ENCODE measurements at regions not wholly inside any gene's neighbourhood (a gene's known extent, or its start where the extent isn't known, plus 50 kb on each side); places are given as distances from the start of the nearest gene placed in this dataset.

DNA sequence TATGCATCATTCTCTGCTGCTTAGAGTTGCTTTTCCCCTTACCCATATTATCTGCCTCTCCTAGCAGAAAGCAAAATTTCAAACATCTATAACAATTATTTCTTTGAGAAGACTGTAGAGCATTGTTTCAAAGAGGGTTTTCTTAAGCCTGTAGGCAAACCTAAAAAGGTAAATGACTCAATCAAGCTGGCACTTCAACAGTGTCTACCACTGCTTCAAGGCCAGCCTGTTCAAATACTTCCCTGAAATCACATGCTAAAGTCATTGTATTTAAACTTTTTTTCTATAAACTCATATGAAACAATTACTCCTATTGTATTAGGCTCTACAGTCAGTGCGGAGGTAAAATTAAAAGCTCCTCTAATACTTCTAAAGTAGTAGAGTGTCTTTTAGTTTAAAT, 87.1 kb downstream of the OGFRL1 start:
- H4K20me1 ChIP-seq (ENCODE audit: insufficient read depth, low read length), result no peaks in the 10 kb centered on the region
- H3K9me3 ChIP-seq (ENCODE audit: low read length), result no peaks in the 10 kb centered on the region
- ChIA-PET CTCF (ENCODE audit: unreplicated experiment) (no interaction called here), POLR2A (interaction anchor here (1.0 kb wide), 1 partner anchor 512 kb away, joined by 4 read pairs; no protein-coding TSS in a partner anchor)
- H3K79me2 ChIP-seq (ENCODE audit: insufficient read depth, low read depth, low read length), result no peaks in the 10 kb centered on the region
- no peaks in the 10 kb centered on the region for H3K4me1 ChIP-seq (ENCODE audit: insufficient read depth, low read length, poor library complexity, severe bottlenecking)
- no TSS peak for BruUV-seq (replicated peaks)
- H3K9me2 ChIP-seq (ENCODE audit: insufficient read depth, low read length), result no peaks in the 10 kb centered on the region
- no peak overlapping the region for H3K4me2 ChIP-seq (ENCODE audit: low read length)
- intact Hi-C loops (cut with micrococcal nuclease; ENCODE audit: unreplicated experiment), result no loop called here
- no peak overlapping the region for H3K27ac ChIP-seq (ENCODE audit: low read depth, low read length, poor library complexity, severe bottlenecking)
- DNase-seq (ENCODE audit: low spot score), result no peak
- no peak overlapping the region for H3K4me3 ChIP-seq (ENCODE audit: low read depth, low read length, poor library complexity, severe bottlenecking)
- no peaks in the 10 kb centered on the region; the same call in 1 of the 2 replicates for H3K36me3 ChIP-seq (ENCODE audit: insufficient read depth, low read length)
- no peak overlapping the region for H2AFZ ChIP-seq (ENCODE audit: low read length)
- TF ChIP-seq, protein P1, sequence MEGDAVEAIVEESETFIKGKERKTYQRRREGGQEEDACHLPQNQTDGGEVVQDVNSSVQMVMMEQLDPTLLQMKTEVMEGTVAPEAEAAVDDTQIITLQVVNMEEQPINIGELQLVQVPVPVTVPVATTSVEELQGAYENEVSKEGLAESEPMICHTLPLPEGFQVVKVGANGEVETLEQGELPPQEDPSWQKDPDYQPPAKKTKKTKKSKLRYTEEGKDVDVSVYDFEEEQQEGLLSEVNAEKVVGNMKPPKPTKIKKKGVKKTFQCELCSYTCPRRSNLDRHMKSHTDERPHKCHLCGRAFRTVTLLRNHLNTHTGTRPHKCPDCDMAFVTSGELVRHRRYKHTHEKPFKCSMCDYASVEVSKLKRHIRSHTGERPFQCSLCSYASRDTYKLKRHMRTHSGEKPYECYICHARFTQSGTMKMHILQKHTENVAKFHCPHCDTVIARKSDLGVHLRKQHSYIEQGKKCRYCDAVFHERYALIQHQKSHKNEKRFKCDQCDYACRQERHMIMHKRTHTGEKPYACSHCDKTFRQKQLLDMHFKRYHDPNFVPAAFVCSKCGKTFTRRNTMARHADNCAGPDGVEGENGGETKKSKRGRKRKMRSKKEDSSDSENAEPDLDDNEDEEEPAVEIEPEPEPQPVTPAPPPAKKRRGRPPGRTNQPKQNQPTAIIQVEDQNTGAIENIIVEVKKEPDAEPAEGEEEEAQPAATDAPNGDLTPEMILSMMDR (conservative IDR thresholded peaks at IDR 0.05; ENCODE audit: low read length), result no peak
- no peak for TF ChIP-seq EZH2phosphoT487 (IDR thresholded peaks at IDR 0.05; ENCODE audit: borderline replicate concordance, low read depth, low read length)

DNA sequence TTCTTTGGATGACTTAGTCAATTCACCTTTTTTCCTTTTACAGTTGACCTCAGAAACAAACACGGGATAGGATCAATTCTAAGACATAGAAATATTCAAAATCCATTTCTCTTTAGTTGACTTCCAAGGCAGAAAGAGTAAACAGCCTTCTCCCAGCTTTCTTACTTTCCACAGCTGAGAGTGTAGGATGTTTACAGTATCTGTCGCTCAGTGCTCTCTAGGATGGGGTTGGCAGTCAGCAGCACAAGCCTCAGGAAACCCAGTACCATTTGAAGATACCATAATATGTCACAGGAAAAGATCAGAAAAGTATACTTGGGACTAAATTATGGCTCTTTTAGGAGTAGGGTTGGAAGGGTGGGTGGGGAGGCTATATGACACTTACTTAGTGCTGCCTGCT, 88.2 kb downstream of the OGFRL1 start:
- TF ChIP-seq, protein P1 (conservative IDR thresholded peaks at IDR 0.05; ENCODE audit: low read length), result no peak
- no peak for TF ChIP-seq EZH2phosphoT487 (IDR thresholded peaks at IDR 0.05; ENCODE audit: borderline replicate concordance, low read depth, low read length)
- ChIA-PET POLR2A (interaction anchor here (0.6 kb wide), 1 partner anchor 182 kb away, joined by 3 read pairs; no protein-coding TSS in a partner anchor), CTCF (ENCODE audit: unreplicated experiment) (no interaction called here)
- BruUV-seq (replicated peaks), result no TSS peak
- Histone ChIP-seq H2AFZ (ENCODE audit: low read length) (no peak overlapping the region), H3K9me2 (ENCODE audit: insufficient read depth, low read length) (no peaks in the 10 kb centered on the region), H3K4me1 (ENCODE audit: insufficient read depth, low read length, poor library complexity, severe bottlenecking) (no peaks in the 10 kb centered on the region), H3K9me3 (ENCODE audit: low read length) (no peaks in the 10 kb centered on the region), H3K4me2 (ENCODE audit: low read length) (no peak overlapping the region), H3K27ac (ENCODE audit: low read depth, low read length, poor library complexity, severe bottlenecking) (no peak overlapping the region), H3K36me3 (ENCODE audit: insufficient read depth, low read length) (no peaks in the 10 kb centered on the region; the same call in 1 of the 2 replicates), H3K4me3 (ENCODE audit: low read depth, low read length, poor library complexity, severe bottlenecking) (no peak overlapping the region), H3K79me2 (ENCODE audit: insufficient read depth, low read depth, low read length) (no peaks in the 10 kb centered on the region), H4K20me1 (ENCODE audit: insufficient read depth, low read length) (no peaks in the 10 kb centered on the region)
- intact Hi-C loops (cut with micrococcal nuclease; ENCODE audit: unreplicated experiment), result no loop called here
- DNase-seq (ENCODE audit: low spot score), result no peak

DNA sequence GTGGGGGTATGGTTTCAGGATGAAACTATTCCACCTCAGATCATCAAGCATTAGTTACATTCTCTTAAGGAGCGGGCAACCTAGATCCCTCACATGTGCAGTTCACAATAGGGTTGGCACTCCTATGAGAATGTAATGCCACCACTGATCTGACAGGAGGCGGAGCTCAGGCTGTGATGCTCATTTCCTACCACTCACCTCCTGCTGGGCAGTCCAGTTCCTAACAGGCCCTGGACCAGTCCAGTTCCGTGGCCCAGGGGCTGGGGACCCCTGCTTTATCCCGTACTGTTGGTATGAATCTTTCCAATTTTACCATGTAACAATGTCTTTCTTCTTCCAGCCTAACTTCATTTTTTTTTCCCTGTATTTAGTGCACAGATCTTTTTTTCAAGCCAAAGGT, 94.9 kb downstream of the OGFRL1 start:
- Histone ChIP-seq H3K4me3 (ENCODE audit: low read depth, low read length, poor library complexity, severe bottlenecking) (no peak overlapping the region), H3K36me3 (ENCODE audit: insufficient read depth, low read length) (no peaks in the 10 kb centered on the region), H3K4me2 (ENCODE audit: low read length) (no peak overlapping the region), H2AFZ (ENCODE audit: low read length) (no peak overlapping the region), H3K4me1 (ENCODE audit: insufficient read depth, low read length, poor library complexity, severe bottlenecking) (no peaks in the 10 kb centered on the region), H3K79me2 (ENCODE audit: insufficient read depth, low read depth, low read length) (no peaks in the 10 kb centered on the region), H3K27ac (ENCODE audit: low read depth, low read length, poor library complexity, severe bottlenecking) (no peak overlapping the region), H3K9me2 (ENCODE audit: insufficient read depth, low read length) (no peaks in the 10 kb centered on the region), H3K9me3 (ENCODE audit: low read length) (no peaks in the 10 kb centered on the region), H4K20me1 (ENCODE audit: insufficient read depth, low read length) (no peaks in the 10 kb centered on the region)
- DNase-seq (ENCODE audit: low spot score), result peak; percentile 15
- TF ChIP-seq, protein P1 (conservative IDR thresholded peaks at IDR 0.05; ENCODE audit: low read length), result no peak
- TF ChIP-seq EZH2phosphoT487 (IDR thresholded peaks at IDR 0.05; ENCODE audit: borderline replicate concordance, low read depth, low read length), result no peak
- intact Hi-C loops (cut with micrococcal nuclease; ENCODE audit: unreplicated experiment), result loop anchor here (5.0 kb wide), 1 partner anchor 704 kb away; no protein-coding TSS in a partner anchor
- no TSS peak for BruUV-seq (replicated peaks)
- POLR2A ChIA-PET, result no interaction called here
- CTCF ChIA-PET (ENCODE audit: unreplicated experiment), result no interaction called here
